HG03025 (cell line): ENCODE measurements at regions not wholly inside any gene's neighbourhood (a gene's known extent, or its start where the extent isn't known, plus 50 kb on each side); places are given as distances from the start of the nearest gene placed in this dataset.
A peak's percentile ranks its signal among the peaks of the same experiment; 100 is the strongest.

Experiments
- ATAC-seq: cut with Tn5 transposase; IDR thresholded peaks from one replicate; pipeline ENCODE4 v1.9.1; 2021; ENCODE audit warnings: mild to moderate bottlenecking, moderate library complexity; ENCODE audit not compliant: unreplicated experiment, low FRiP score

GRCh38 chr3:30945291-30945690 is 50.8 kb upstream of the GADL1 start:
- no peak for ATAC-seq

- no peak for ATAC-seq
Measured at GRCh38 chr3:30948426-30948825, 54.0 kb upstream of the GADL1 start.

- no peak for ATAC-seq
Measured at GRCh38 chr3:30951826-30952225, 57.4 kb upstream of the GADL1 start.

GRCh38 chr3:30952786-30953185 is 58.3 kb upstream of the GADL1 start:
- no peak for ATAC-seq

- no peak for ATAC-seq
Measured at GRCh38 chr3:30954426-30954825, 60.0 kb upstream of the GADL1 start.

- ATAC-seq = no peak
Measured at GRCh38 chr3:30962084-30962483, 67.6 kb upstream of the GADL1 start.

GRCh38 chr3:30962493-30962892 is 68.0 kb upstream of the GADL1 start:
- no peak for ATAC-seq

GRCh38 chr3:30963223-30963722 is 68.8 kb upstream of the GADL1 start:
- no peak for ATAC-seq

GRCh38 chr3:30964612-30965011 is 70.2 kb upstream of the GADL1 start:
- ATAC-seq = peak; percentile 94

- no peak for ATAC-seq
Measured at GRCh38 chr3:30966896-30967295, 72.4 kb upstream of the GADL1 start.

GRCh38 chr3:30970183-30970582 is 75.7 kb upstream of the GADL1 start:
- ATAC-seq = no peak

GRCh38 chr3:30972449-30972848 is 78.0 kb upstream of the GADL1 start:
- no peak for ATAC-seq

- no peak for ATAC-seq
Measured at GRCh38 chr3:30974071-30974470, 79.6 kb upstream of the GADL1 start.

- no peak for ATAC-seq
Measured at GRCh38 chr3:30977592-30977991, 83.1 kb upstream of the GADL1 start.

GRCh38 chr3:30980993-30981392 is 86.5 kb upstream of the GADL1 start:
- ATAC-seq = no peak

GRCh38 chr3:30982416-30983075 is 88.1 kb upstream of the GADL1 start:
- no peak for ATAC-seq

- ATAC-seq = no peak
Measured at GRCh38 chr3:30984855-30985749, 90.6 kb upstream of the GADL1 start.

- ATAC-seq = no peak
Measured at GRCh38 chr3:30986551-30986950, 92.1 kb upstream of the GADL1 start.

- no peak for ATAC-seq
Measured at GRCh38 chr3:30988769-30989168, 94.3 kb upstream of the GADL1 start.

GRCh38 chr3:30989276-30990030 is 95.0 kb upstream of the GADL1 start:
- ATAC-seq = no peak

- no peak for ATAC-seq
Measured at GRCh38 chr3:30996467-30996866, 102.0 kb upstream of the GADL1 start.
